Spleen (tissue), 11 donors: ENCODE measurements at regions not wholly inside any gene's neighbourhood (a gene's known extent, or its start where the extent isn't known, plus 50 kb on each side); places are given as distances from the start of the nearest gene placed in this dataset.
A peak's percentile ranks its signal among the peaks of the same experiment; 100 is the strongest.

ENCODE experiments used
- DNase-seq: peaks from one replicate; pipeline ENCODE4 v3.0.0-alpha.2; 2020
- H3K27ac ChIP-seq, 8 donors: fragments of 200-600 bp; sonication (generic) in 7 of 8; 1 replicate in 4 of 8; 2 replicates in 4 of 8; pipeline versions ENCODE4 v1.5.0 to v1.8.0; 2016 to 2021; ENCODE audit warnings: inconsistent platforms in 4 of 8, mild to moderate bottlenecking in 4 of 8, moderate library complexity in 1 of 8
- H3K27me3 ChIP-seq, 7 donors: fragments of 200-600 bp; sonication (generic) in 6 of 7; replicated peaks in 1 of 7; 1 replicate in 4 of 7; 2 replicates in 3 of 7; pipeline versions ENCODE4 v1.5.0 to v1.8.0; 2016 to 2021; ENCODE audit warnings: inconsistent platforms in 3 of 7, mild to moderate bottlenecking in 1 of 7
- H3K36me3 ChIP-seq, 6 donors: fragments of 200-600 bp; sonication (generic) in 5 of 6; 1 replicate in 4 of 6; 2 replicates in 2 of 6; pipeline versions ENCODE4 v1.5.0 to v1.8.0; 2016 to 2021; ENCODE audit warnings: inconsistent platforms in 2 of 6
- H3K4me1 ChIP-seq, 6 donors: fragments of 200-600 bp; sonication (generic) in 5 of 6; 1 replicate in 3 of 6; 2 replicates in 3 of 6; pipeline versions ENCODE4 v1.5.0 to v1.8.0; 2016 to 2021; ENCODE audit warnings: inconsistent platforms in 3 of 6
- H3K4me3 ChIP-seq, 8 donors: fragments of 200-600 bp; sonication (generic) in 7 of 8; 1 replicate in 4 of 8; 2 replicates in 4 of 8; pipeline versions ENCODE4 v1.5.0 to v1.8.0; 2016 to 2021; ENCODE audit warnings: inconsistent platforms in 4 of 8, mild to moderate bottlenecking in 4 of 8, moderate library complexity in 2 of 8
- H3K9me3 ChIP-seq, 8 donors: fragments of 200-600 bp; sonication (generic) in 7 of 8; 1 replicate in 4 of 8; 2 replicates in 4 of 8; pipeline versions ENCODE4 v1.5.0 to v1.8.0; 2016 to 2021; ENCODE audit warnings: inconsistent platforms in 4 of 8
- CTCF ChIP-seq, 11 experiments: fragments of 200-600 bp in 7 of 11; fragments of 450-650 bp in 4 of 11; sonication (generic) in 4 of 11; IDR thresholded peaks in 8 of 11; conservative IDR thresholded peaks in 3 of 11; 1 replicate in 7 of 11; 2 replicates in 4 of 11; pipeline versions ENCODE4 v1.4.0 to v1.8.0; 2016 to 2021; ENCODE audit warnings: antibody characterized with exemption in 11 of 11, inconsistent platforms in 4 of 11, mild to moderate bottlenecking in 1 of 11
- POLR2A ChIP-seq, 3 donors: fragments of 450-650 bp; IDR thresholded peaks; one replicate each; pipeline ENCODE4 v1.5.1; 2017; ENCODE audit warnings: antibody characterized with exemption in 3 of 3, mild to moderate bottlenecking in 1 of 3
- POLR2AphosphoS5 ChIP-seq, 3 donors: sonication (generic); formaldehyde crosslinking; IDR thresholded peaks; one replicate each; pipeline ENCODE4 v1.5.1; 2017; ENCODE audit warnings: antibody characterized with exemption in 3 of 3
- WGBS, 5 donors: extraction: QIAGEN DNeasy Blood & Tissue Kit in 3 of 5; methylation state at CpG; one replicate each; pipeline versions ENCODE4 v1.1.5 to v1.1.7; 2013 to 2018; 5-methylcytosine and 5-hydroxymethylcytosine counted together
- intact Hi-C: fragments of 100-400 bp; cut with DNase I; formaldehyde crosslinking; loops from one replicate; pipeline ENCODE4 v1.15.0; 2023; ENCODE audit warnings: low total_unique reads
- donor health status: healthy with polysubstance abuse.
- donor health status: DM: no; HTN: no; CAD: no; lungs with moderate emphysema.
- donor health status: DM: no; HTN: no; CAD: no.
- donor health status: Bipolar disorder and iron deficiency.
- donor health status: healthy.
- donor health status: DM: no; HTN: no; CAD: no.
- donor health status: DM: yes; HTN: yes; CAD: no.

DNA sequence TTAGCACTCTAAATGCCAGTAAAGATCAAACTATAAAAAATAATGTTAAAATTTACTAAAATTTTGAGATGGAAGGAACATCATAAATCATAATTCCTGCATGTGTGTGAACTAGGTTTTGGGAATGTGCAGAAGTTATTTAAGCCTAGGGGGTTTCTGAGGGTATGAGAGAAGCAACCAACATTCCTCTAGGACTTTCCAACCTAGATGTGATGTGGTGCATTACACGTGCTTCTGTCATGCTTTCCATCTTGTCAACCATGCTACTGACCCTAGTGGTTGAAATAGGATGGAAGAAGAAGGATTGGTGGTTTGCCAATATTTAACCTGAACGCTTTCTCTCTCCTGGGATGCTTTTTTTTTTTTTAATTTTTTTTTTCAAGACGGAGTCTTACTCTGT, 209.3 kb downstream of the AEBP2 start:
- no peaks in the 10 kb centered on the region for H3K27me3 ChIP-seq
- TF ChIP-seq POLR2AphosphoS5 (IDR thresholded peaks at IDR 0.05) (no peak), POLR2A (IDR thresholded peaks at IDR 0.05) (no peak), CTCF (IDR thresholded peaks at IDR 0.05 in 8 of 11, conservative IDR thresholded peaks at IDR 0.05 in 3 of 11) (no peak)
- intact Hi-C loops = no loop called here
- H3K4me3 ChIP-seq = no peak overlapping the region
- no peaks in the 10 kb centered on the region for H3K4me1 ChIP-seq
- WGBS, 5 donors = 90 to 96% (median 93%) methylated on average over 3 of the region's 3 CpGs
- peaks cover 0 to 18% (median 6%) of the 10 kb centered on the region in 8 donors for H3K9me3 ChIP-seq
- H3K27ac ChIP-seq = no peak overlapping the region
- DNase-seq = no peak
- H3K36me3 ChIP-seq = no peaks in the 10 kb centered on the region

DNA sequence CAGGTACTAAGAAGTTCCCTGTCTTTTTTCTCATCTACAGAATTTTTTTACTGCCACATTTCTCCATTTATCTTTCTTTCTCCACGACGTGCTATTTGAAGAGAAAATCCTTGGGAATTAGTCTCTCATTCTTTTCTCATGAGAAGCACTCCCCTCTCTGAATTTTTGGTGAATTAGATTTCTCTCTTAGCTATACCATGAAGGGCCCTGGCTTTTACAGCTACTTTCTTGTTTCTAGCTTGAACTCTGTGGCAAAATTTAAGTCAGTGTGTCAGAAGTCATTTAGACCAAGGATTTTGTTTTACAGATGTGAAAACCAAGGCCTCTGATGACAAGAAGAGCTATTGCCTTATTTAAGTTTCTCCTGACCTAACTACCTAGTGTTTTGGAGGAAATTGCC, 213.1 kb downstream of the AEBP2 start:
- H3K4me3 ChIP-seq = no peak overlapping the region
- intact Hi-C loops = no loop called here
- no peaks in the 10 kb centered on the region for H3K27me3 ChIP-seq
- H3K27ac ChIP-seq = peak overlapping the region in 1 of 8 donors; percentile 17
- DNase-seq = no peak
- WGBS, 5 donors = 36 to 83% (median 42%) methylated on average over 2 of the region's 2 CpGs
- H3K36me3 ChIP-seq = no peaks in the 10 kb centered on the region
- no peaks in the 10 kb centered on the region for H3K4me1 ChIP-seq
- TF ChIP-seq CTCF (IDR thresholded peaks at IDR 0.05 in 8 of 11, conservative IDR thresholded peaks at IDR 0.05 in 3 of 11) (no peak), POLR2AphosphoS5 (IDR thresholded peaks at IDR 0.05) (no peak), POLR2A (IDR thresholded peaks at IDR 0.05) (no peak)
- no peaks in the 10 kb centered on the region for H3K9me3 ChIP-seq

DNA sequence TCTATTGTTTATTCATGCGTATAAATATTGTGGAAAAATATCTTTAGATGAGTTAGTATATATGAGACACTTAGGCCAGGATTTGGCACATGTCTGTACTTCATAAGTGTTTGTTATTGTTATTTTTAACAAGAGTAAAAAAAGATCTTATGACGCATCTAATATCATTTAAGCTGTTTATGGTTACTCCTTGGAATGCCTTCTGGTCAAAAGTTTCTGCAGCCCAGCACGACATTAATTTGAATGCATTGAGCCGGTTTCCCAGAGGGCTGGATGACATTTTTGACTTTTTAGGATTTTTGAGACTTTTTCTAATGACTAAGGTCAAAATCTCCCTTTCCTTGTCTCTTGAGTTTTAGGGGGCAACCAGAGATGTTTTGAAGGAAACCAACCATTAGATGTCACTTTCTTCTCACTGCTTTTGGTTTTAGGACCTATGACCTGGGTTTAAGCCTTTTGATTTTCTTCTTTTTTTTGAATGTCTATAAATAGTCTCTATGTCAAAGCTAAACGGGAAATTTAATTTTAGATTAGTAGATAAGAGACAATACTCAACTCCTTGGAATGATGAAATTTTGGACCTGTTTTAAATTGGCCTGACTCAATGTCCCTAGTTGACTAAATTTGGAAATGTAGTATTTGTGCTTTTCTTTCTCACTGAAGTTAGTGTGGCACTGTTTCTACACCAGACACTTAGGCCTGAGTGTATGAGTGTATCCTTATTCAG, 215.5 kb downstream of the AEBP2 start:
- H3K27ac ChIP-seq = peak overlapping the region in 7 of 8 donors; percentile 3 to 59 (median 37)
- intact Hi-C loops = no loop called here
- 65 to 72% (median 69%) methylated on average over 5 of the region's 5 CpGs for WGBS, 5 donors

More for the DNA sequence above, 215.5 kb downstream of the AEBP2 start:
- no peak for DNase-seq
- Histone ChIP-seq H3K4me1 (no peaks in the 10 kb centered on the region), H3K36me3 (no peaks in the 10 kb centered on the region), H3K27me3 (no peaks in the 10 kb centered on the region), H3K4me3 (no peak overlapping the region), H3K9me3 (no peaks in the 10 kb centered on the region)
- TF ChIP-seq POLR2A (IDR thresholded peaks at IDR 0.05) = no peak
- no peak for TF ChIP-seq CTCF (IDR thresholded peaks at IDR 0.05 in 8 of 11, conservative IDR thresholded peaks at IDR 0.05 in 3 of 11)
- no peak for TF ChIP-seq POLR2AphosphoS5 (IDR thresholded peaks at IDR 0.05)
